ENCODE measurements at regions not wholly inside any gene's neighbourhood (a gene's known extent, or its start where the extent isn't known, plus 50 kb on each side); places are given as distances from the start of the nearest gene placed in this dataset.

DNA sequence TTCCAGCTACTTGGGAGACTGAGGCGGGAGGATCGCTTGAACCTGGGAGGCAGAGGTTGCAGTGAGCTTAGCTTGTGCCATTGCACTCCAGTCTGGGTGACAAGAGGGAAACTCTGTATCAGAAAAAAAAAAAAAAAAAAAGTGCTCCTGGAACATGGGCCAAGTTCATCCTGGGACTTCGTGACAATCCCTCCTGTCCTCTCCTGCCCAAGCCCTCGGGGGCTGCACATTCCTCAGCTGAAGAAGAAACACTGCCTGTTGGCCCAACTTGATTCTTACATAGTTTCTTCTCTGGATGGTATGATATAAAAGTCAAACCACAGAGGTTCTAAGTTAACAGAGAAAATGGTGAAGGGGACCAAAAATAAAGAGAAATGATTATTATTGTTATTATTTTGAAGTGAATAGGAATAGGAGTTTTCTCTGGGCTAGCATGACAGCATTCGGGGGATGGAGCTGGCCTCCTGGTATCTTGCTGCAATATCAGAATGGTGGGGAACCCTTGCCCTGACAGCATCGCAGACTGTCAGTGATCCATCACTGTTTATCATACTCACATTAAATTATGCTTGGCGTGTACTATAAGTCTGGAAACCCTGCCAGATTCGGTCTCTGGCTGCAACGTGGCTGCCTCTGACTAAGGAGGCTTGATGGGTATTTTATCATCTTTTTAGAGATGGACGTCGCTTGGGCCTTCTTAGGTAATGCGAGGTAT, 113.7 kb upstream of the OXGR1 start:
- Histone ChIP-seq H3K9me3 (no peaks in the 10 kb centered on the region), H3K4me1 (peaks cover 0 to 7% (median 0%) of the 10 kb centered on the region in 4 donors), H3K36me3 (no peaks in the 10 kb centered on the region), H3K27ac (no peak overlapping the region), H3K4me3 (no peak overlapping the region), H3K27me3 (no peaks in the 10 kb centered on the region)
- 70% methylated on average over 8 of the region's 12 CpGs for WGBS (ENCODE audit: insufficient coverage, low coverage, low lambda C conversion rate, missing lambda C conversion rate)
- ATAC-seq (no peak), DNase-seq (no peak)
- TF ChIP-seq, protein P1, sequence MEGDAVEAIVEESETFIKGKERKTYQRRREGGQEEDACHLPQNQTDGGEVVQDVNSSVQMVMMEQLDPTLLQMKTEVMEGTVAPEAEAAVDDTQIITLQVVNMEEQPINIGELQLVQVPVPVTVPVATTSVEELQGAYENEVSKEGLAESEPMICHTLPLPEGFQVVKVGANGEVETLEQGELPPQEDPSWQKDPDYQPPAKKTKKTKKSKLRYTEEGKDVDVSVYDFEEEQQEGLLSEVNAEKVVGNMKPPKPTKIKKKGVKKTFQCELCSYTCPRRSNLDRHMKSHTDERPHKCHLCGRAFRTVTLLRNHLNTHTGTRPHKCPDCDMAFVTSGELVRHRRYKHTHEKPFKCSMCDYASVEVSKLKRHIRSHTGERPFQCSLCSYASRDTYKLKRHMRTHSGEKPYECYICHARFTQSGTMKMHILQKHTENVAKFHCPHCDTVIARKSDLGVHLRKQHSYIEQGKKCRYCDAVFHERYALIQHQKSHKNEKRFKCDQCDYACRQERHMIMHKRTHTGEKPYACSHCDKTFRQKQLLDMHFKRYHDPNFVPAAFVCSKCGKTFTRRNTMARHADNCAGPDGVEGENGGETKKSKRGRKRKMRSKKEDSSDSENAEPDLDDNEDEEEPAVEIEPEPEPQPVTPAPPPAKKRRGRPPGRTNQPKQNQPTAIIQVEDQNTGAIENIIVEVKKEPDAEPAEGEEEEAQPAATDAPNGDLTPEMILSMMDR (IDR thresholded peaks at IDR 0.05), result no peak
- intact Hi-C loops (cut with DNase I), result loop anchor here in 1 of 2 donors (10.0 kb wide), 1 partner anchor 257 kb away; no protein-coding TSS in a partner anchor

DNA sequence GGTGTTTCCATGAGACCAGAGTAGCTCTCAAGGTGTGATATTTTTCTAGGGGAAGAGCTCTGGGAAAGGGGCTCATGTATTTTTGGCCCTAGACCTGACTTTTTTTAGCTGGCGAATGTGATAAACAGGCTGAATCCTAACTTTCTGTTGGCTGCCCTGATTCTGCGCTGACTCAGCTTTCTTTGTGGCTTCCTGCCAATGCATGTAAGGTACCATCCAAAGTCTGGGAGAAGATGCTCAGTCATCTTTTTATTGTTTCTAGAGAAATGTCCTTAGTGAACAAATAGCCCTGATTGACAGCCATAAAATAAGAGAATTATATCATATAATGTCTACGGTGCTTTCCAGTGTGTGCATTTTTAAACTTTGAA, 113.6 kb upstream of the MBNL2 start:
- Histone ChIP-seq H3K4me1 (peaks cover 0 to 7% (median 0%) of the 10 kb centered on the region in 4 donors), H3K36me3 (no peaks in the 10 kb centered on the region), H3K27ac (no peak overlapping the region), H3K4me3 (no peak overlapping the region), H3K9me3 (no peaks in the 10 kb centered on the region), H3K27me3 (no peaks in the 10 kb centered on the region)
- no peak for ATAC-seq
- DNase-seq, result no peak
- 73% methylated on average over 3 of the region's 3 CpGs for WGBS (ENCODE audit: insufficient coverage, low coverage, low lambda C conversion rate, missing lambda C conversion rate)
- intact Hi-C loops (cut with DNase I), result loop anchor here in 1 of 2 donors (10.0 kb wide), 1 partner anchor 256 kb away; no protein-coding TSS in a partner anchor
- TF ChIP-seq, protein P1 (IDR thresholded peaks at IDR 0.05), result no peak
- TF ChIP-seq POLR2A (IDR thresholded peaks at IDR 0.05), result no peak

DNA sequence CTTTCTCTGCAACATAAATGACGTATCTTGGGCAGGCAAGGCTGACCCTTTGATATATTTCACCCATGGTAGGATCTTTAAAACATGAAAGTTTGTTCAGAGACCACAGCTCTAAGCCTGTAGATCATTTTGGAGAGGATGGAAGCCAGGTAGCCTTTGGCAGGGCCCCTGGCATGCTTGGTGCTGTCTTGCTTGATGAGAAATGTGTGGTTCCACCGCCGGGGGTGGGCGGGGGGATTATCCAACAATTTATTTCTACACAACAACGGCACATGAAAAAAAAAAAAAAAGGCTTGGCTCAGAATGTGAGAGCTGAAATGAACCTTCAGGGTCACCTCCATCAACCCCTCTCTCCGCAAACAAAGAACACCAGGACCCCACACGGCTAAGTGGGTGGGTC, 112.9 kb upstream of the MBNL2 start:
- H3K27me3 ChIP-seq, result no peaks in the 10 kb centered on the region
- TF ChIP-seq POLR2A (IDR thresholded peaks at IDR 0.05), result no peak
- TF ChIP-seq, protein P1 (IDR thresholded peaks at IDR 0.05), result no peak
- no peaks in the 10 kb centered on the region for H3K36me3 ChIP-seq
- ATAC-seq (no peak), DNase-seq (no peak)
- no peaks in the 10 kb centered on the region for H3K9me3 ChIP-seq
- H3K4me1 ChIP-seq, result peaks cover 0 to 7% (median 0%) of the 10 kb centered on the region in 4 donors
- no peak overlapping the region for H3K4me3 ChIP-seq
- intact Hi-C loops (cut with DNase I), result loop anchor here in 1 of 2 donors (10.0 kb wide), 1 partner anchor 256 kb away; no protein-coding TSS in a partner anchor
- WGBS (ENCODE audit: insufficient coverage, low coverage, low lambda C conversion rate, missing lambda C conversion rate), result 69% methylated on average over 4 of the region's 7 CpGs
- no peak overlapping the region for H3K27ac ChIP-seq

DNA sequence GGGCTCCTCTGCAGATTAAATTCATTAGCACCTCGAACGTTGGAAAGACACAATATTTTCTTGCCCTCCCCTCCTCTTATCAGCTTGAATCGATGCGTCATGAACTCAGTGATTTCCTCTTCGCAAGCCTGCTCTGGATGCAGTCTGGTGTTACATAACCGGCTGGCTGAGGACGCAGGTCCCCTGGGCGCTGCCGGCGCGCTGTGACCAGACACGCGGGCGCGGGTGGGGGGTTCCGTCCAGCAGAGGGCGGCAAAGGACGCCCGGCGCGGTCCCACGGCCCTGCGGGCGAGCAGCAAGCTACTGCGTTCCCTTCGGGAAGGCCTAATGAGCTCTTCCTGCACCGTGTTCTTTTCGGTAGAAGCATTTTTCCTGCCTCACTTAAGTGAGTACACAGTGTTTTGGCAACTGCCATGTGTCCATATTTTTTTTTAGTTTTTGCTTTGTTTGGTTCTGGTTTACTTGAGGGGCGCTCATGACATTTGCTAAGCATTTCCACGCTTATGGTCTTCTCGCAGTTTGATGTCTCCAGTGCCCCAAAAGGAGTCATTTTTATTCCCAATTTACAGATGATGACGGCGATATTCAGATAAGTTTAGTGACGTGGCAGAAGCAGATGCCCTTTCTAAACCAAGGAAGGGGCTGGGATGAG, 112.2 kb upstream of the MBNL2 start:
- DNase-seq (peak; percentile 92 to 93 (median 93)), ATAC-seq (peak; percentile 99 to 100 (median 100))
- no peak overlapping the region for H3K27ac ChIP-seq

More for the DNA sequence above, 112.2 kb upstream of the MBNL2 start:
- 30% methylated on average over 14 of the region's 34 CpGs for WGBS (ENCODE audit: insufficient coverage, low coverage, low lambda C conversion rate, missing lambda C conversion rate)
- Histone ChIP-seq H3K36me3 (no peaks in the 10 kb centered on the region), H3K4me3 (no peak overlapping the region), H3K4me1 (peaks cover 0 to 7% (median 0%) of the 10 kb centered on the region in 4 donors), H3K27me3 (no peaks in the 10 kb centered on the region), H3K9me3 (no peaks in the 10 kb centered on the region)
- TF ChIP-seq, protein P1 (IDR thresholded peaks at IDR 0.05), result peak; percentile 98 to 100 (median 99)
- TF ChIP-seq POLR2A (IDR thresholded peaks at IDR 0.05), result no peak
- intact Hi-C loops (cut with DNase I), result loop anchor here (10.0 kb wide), 3 partner anchors 95 to 255 kb away; no protein-coding TSS in a partner anchor
